GM10266 (cell line): ENCODE measurements at regions not wholly inside any gene's neighbourhood (a gene's known extent, or its start where the extent isn't known, plus 50 kb on each side); places are given as distances from the start of the nearest gene placed in this dataset.

Source experiments
- DNase-seq: peaks from one replicate; pipeline ENCODE4 v3.0.0; 2012; ENCODE audit errors: extremely low spot score
- TF ChIP-seq, protein P1 (sequence below): IDR thresholded peaks from 2 replicates; pipeline ENCODE4 v1.5.1; 2012; ENCODE audit warnings: mild to moderate bottlenecking, low read depth; ENCODE audit not compliant: control insufficient read depth, insufficient read depth; ENCODE audit errors: missing control alignments

DNA sequence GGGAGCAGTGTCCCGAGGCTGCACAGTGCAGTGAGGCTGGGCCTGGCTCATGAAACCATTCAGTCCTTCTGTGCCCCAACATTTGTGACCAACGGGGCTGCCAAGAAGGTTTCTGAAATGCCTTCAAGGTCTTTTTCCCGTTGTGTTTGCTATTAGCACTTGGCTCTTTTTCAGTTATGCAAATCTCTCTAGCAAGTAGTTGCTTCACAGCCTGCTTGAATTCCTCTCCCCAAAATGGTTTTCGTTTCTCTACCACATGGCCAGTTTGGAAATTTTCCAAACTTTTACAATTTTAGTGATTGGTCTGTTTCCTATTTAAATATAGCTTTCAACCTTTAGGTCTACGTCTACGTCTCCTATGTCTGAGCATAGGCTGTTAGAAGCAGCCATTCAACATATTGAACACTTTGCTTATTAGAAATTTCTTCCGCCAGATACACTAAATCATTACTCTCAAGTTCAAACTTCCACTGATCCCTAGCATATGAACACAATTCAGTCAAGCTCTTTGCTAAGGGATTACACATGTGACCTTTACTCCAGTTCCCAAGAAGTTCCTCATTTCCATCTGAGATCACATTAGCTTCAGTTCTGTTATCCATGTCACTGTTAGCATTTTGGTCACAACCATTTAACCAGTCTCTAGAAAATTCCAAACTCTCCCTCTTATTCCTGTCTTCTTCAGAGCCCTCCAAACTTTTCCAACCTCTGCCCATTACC lies 901.8 kb downstream of the GLUD2 start:
- TF ChIP-seq, protein P1, sequence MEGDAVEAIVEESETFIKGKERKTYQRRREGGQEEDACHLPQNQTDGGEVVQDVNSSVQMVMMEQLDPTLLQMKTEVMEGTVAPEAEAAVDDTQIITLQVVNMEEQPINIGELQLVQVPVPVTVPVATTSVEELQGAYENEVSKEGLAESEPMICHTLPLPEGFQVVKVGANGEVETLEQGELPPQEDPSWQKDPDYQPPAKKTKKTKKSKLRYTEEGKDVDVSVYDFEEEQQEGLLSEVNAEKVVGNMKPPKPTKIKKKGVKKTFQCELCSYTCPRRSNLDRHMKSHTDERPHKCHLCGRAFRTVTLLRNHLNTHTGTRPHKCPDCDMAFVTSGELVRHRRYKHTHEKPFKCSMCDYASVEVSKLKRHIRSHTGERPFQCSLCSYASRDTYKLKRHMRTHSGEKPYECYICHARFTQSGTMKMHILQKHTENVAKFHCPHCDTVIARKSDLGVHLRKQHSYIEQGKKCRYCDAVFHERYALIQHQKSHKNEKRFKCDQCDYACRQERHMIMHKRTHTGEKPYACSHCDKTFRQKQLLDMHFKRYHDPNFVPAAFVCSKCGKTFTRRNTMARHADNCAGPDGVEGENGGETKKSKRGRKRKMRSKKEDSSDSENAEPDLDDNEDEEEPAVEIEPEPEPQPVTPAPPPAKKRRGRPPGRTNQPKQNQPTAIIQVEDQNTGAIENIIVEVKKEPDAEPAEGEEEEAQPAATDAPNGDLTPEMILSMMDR: no peak
- no peak for DNase-seq

DNA sequence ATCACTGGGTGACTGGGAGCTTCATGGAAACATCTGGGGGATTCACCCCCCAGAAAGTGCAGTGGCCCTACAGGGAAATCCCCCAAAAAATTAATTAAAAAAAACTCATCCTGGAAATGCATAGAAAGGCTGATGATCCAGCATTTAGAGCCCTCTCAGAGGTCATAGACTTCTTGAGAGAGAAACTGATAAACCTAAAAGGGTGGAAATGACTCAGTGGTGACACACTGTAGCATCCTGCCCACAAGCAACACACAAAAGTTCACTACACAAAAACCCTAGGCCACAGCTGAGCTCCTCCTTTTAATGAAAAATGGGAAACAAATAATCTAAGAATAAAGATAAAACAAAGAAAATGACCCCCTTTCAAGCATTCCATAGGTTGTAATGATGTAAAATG lies 911.5 kb downstream of the GLUD2 start:
- DNase-seq: no peak
- TF ChIP-seq, protein P1: no peak

DNA sequence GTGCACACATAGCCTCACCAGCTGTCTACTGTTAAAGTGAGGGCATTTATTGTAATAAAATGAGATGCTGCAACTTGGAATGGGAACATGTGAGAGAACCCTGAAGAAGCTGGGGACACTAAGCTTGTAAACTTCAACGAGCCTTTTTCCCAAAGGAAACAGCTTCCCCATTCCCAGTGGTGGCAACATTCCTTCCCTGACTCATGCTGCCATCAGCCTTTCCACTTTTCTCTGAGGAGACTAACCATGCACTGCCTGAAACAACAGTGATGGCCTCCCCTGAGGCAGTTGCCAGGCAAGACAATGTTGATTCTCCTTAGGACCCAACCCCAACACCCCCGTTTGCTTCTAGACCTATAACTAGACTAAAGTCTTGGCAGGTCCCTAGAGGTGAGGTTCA lies 928.3 kb downstream of the GLUD2 start:
- DNase-seq: no peak
- TF ChIP-seq, protein P1: no peak

DNA sequence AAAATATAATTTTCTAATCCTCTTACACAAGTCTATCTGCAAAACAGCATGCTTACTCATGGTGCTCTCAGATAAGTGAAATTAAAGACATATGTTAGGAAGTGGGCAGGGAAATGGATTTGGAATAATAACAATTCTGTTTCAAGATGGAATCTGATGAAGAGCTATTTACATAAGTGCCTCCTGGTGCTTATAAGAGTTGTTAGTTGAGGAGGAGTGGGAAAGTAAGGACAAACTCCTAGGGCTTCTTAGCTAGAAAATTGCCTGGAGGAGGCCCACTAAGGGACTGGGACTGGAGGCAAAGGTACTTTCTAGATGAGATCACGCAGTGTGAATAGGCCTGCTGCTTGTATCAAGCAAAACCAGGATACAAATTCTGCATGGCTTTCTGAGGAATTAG lies 939.8 kb downstream of the GLUD2 start:
- TF ChIP-seq, protein P1: no peak
- DNase-seq: no peak

DNA sequence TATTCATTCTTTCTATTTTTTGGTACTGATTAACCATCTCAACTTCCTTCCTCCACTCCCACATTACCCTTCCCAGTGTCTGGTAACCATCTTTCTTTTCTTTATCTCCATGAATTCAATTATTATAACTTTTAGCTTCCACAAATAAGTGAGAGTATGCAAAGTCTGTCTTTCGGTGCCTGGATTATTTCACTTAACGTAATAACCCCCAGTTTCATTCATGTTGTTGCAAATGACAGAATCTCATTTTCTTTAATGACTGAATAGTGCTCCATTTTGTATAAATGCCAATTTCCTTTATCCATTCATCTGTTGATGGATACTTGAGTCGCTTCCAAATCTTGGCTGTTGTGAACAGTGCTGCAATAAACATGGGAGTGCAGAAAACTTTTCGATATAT lies 940.4 kb downstream of the GLUD2 start:
- no peak for DNase-seq
- TF ChIP-seq, protein P1: no peak

DNA sequence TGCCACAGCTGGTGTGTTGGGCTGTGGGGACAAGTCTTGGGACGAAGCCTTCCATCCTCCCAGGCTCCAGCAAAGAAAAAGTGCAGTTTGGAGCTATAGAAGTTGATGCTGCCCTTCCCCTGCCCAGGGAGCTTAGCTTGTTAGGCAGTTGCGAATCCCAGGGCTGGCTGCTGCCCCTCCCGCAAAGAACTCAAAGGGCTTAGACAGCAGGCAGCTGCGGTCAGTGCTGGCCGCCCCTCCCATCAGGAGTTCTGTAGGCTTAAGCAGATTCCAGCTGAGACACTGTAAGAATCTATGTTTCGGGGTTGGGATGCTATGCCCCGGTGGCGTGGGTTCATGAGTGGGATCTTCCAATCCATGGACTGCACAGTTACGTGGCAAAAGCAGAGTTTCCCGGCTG lies 956.7 kb downstream of the GLUD2 start:
- TF ChIP-seq, protein P1: no peak

DNA sequence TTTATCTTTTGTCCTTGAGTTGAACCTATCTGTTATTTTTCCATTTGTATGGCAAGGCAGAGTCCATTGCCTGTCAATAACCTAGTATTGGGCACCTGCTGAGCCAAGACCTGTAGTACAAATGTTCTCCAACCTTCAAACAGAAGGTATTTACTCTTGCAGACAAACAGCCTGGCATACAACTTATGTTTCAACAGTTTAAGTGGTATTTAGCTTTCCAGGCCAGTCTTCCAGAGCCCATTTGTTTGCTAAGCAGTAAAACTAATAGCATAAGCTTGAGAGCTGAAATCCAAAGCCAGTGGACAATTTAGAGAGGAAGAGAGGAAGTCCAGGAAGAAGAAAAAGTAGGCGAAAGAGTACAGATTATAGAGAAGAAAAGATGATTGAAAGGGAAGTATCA lies 979.3 kb downstream of the GLUD2 start:
- TF ChIP-seq, protein P1: no peak
- no peak for DNase-seq

More for the DNA sequence above, 956.7 kb downstream of the GLUD2 start:
- DNase-seq: no peak
